Sciatic nerve (tissue), 2 donors: ENCODE measurements at regions not wholly inside any gene's neighbourhood (a gene's known extent, or its start where the extent isn't known, plus 50 kb on each side); places are given as distances from the start of the nearest gene placed in this dataset.
A peak's percentile ranks its signal among the peaks of the same experiment; 100 is the strongest.
"Not testable (repeated sequence)": the region's sequence is repeated elsewhere in the genome, so short reads cannot be mapped to it uniquely, and the experiment has no call there.

ENCODE experiments used
- ATAC-seq: fragments of 200-7000 bp; cut with Tn5 transposase; one replicate; pipeline ENCODE4 v1.9.1; 2020; ENCODE audit warnings: mild to moderate bottlenecking, moderate library complexity
- DNase-seq: peaks from one replicate; pipeline ENCODE4 v3.0.0-alpha.2; 2020; ENCODE audit warnings: low spot score
- intact Hi-C: fragments of 100-400 bp; cut with DNase I; formaldehyde crosslinking; loops from one replicate; pipeline ENCODE4 v1.14.2; 2022
- donor health status: DM: no; HTN: no; CAD: no.
- donor health status: DM: no; HTN: no; CAD: no.

GRCh38 chr6:141488488-141488887, 644.2 kb upstream of the GJE1 start:
- no peak for ATAC-seq
- no peak for DNase-seq
- intact Hi-C loops = no loop called here

GRCh38 chr6:141486942-141487341, 645.8 kb upstream of the GJE1 start:
- ATAC-seq (no peak), DNase-seq (no peak)
- intact Hi-C loops = no loop called here

GRCh38 chr6:141484711-141485110, 648.0 kb upstream of the GJE1 start:
- DNase-seq = no peak
- ATAC-seq = peak; percentile 41
- intact Hi-C loops = no loop called here

- DNase-seq = no peak
- ATAC-seq = peak; percentile 82
- intact Hi-C loops = no loop called here
Observed at GRCh38 chr6:141483598-141484061, 649.1 kb upstream of the GJE1 start.

- DNase-seq (no peak), ATAC-seq (peak; percentile 41)
- intact Hi-C loops = no loop called here
Observed at GRCh38 chr6:141482796-141483597, 649.7 kb upstream of the GJE1 start.

DNA sequence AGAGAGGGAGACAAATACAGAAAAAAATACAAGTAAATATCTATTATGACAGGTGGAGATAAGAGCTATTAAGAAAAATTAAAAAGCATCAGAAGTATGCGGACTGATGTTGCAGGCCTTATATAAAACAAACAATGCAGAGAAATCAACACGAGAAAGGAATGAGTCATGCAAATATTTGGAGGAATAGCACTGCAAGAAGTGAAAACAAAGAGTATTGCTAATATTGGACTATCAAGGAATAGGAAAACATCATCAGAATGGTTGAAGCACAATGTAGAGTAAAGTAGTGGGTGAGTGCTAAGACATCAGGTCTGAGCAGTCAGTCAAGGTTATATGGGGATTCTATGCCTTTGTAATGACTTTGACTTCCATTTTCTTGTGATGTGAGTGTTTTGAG, 657.5 kb upstream of the GJE1 start:
- ATAC-seq = no peak
- intact Hi-C loops = no loop called here
- no peak for DNase-seq

DNA sequence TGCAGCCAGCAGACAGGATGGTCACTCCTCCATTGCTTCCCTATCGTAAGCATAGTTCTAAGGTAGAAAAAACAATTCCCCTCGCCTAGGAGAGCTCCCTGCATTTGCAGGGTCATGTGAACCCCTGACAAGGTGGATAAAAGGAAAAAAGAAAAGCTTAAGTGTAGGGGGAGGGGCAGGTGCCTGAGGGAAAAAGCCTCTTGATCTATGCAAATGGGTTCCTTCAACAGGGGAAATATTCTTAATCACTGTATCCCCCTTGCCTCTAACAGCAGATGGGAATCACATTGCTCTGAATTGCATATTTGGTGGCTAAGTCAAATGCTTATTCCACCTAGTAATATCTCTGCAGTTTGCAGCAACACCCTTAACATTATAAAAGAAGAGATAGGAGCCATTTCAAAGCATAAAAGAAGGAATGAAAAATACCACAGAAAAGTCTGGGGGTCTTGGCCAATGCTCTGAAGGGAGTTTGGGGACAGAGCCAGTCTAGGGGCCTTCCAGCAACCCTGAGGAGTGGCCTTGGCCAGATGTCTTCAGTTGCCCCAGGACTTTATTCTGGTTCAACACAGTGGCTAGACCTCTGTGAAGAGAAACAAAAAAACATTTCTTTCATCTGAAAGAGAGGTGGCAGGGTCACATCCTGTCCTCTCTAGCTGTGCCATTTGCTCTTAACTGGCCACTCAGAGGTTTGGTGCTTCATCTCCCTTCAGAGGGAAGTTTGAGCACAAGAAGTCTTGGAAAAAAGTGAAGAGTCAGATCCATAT, 660.4 kb upstream of the GJE1 start:
- DNase-seq (no peak), ATAC-seq (no peak)
- intact Hi-C loops = no loop called here

GRCh38 chr6:141470810-141471209, 661.9 kb upstream of the GJE1 start:
- no peak for DNase-seq
- intact Hi-C loops = no loop called here
- ATAC-seq = no peak

DNA sequence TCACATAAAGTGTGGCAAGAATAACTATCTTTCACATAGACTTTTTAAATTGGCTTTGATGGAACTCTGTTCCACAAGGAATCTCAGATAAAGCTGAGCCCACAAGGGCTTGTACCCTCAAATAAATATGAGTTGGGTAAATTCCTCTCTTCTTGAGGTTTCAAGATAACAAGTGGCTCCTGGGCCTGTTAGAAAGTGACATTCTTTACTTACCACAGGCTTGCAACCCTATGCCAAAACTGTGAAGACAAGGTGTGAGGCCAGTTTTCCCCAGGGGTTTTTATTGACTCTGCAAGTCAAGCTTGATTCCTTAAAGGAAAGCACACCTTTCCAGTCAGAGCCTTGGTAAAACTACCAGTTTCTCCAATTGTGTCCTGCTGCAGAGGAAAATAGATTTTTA, 664.8 kb upstream of the GJE1 start:
- DNase-seq (no peak), ATAC-seq (no peak)
- intact Hi-C loops = no loop called here

GRCh38 chr6:141467041-141467440, 665.7 kb upstream of the GJE1 start:
- no peak for ATAC-seq
- DNase-seq = no peak
- intact Hi-C loops = no loop called here

DNA sequence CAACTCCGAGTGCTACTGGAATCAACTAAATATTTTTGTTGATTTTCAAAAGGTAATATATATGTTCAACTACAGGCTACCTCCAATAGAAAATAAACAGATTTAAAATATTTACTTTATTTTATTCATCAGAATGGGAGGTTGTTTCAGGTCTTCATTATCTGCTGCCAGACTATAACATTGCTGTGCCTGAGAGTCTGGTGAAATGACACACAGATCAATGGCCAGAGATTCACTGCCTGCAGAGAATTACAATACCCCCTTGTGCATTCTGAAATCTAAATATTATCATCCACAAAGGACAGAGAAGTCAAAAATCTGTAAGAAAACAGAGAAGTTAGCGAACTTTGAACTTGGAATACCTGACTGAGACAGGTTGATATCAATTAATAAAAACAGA, 667.8 kb upstream of the GJE1 start:
- intact Hi-C loops = no loop called here
- ATAC-seq (no peak), DNase-seq (no peak)

DNA sequence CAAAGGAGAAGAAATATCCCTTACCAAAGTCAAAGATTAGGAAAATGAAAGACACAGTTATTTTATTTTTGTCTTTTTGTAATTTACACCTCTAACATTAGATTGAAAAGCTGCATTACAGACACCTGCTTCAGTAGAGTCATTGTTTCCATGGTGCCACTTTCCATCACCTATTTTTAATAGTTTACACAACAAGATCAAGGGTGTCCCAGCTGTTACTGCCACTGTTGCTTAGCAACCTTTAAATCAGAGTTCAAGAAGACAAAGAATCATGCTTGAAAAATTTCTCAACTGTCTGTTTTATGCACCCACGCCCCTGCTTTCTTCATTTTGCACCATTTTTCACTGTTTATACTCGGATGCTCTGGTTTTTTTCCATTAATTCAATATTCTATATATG, 668.2 kb upstream of the GJE1 start:
- ATAC-seq (peak; percentile 72), DNase-seq (no peak)
- intact Hi-C loops = no loop called here

DNA sequence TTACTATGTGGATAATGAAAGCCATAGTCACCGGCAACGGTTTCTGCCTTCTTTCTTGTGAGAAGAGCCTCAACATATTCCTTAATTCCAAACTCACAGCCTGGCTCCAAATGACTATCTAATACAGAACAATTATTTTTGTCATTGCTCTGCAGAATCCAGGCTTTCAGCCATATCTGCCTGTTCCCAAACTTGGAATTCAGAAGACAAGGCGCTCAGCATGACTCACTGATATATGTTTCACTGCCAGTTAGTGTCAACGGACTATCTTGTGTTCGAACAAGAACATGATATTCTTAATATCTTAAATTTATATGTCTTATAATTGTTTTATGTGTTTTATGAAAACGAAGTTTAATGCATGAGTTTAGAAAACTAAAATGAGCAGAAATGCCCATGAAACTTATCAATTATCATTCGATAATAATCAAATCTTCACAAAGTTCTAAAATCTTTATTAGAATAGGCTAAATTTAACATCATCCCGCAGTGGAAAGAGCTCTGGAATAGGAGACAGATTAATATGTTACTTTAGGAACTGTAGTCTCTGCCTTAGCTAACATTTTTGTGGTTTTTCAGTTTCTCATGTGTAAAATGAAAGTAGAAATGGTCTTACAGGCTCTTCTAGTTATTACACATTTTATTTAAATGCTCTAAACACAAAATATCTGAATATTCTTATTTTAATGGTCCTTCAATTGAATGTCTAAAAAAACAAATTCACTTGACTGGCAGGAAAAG, 669.3 kb upstream of the GJE1 start:
- intact Hi-C loops = no loop called here
- DNase-seq (no peak), ATAC-seq (peak; percentile 49)

DNA sequence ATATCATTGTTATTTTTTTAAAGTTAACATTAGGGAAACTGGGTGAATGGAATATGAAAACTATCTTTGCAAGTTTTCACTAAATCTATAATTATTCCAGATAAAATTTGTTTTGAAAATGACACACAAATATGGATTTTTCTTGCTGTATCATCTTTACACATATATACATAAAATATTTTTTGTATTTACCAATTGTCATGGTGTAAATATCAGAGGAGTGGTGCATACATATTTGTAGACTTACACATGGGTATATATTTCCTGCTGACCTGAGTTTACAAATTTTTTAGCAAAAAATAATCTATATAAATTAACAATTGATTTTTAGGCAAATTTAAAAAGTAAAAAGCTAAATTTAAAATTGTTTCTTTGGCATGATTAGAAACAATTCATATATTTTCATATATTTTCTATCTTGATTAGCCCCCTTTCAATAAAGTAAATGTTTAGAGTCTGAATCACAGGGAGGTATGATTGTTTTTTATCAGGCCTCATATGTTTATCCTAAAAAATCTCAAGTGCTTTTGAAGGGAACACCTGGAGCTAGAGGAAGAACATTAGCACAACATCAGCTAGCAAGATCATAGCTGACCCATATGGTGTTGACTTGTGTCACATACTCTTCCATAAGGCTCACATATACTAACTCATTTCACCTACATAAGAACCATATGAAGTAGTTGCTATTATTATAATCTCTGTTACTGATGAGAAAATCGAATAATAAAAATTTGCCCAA, 671.8 kb upstream of the GJE1 start:
- intact Hi-C loops = no loop called here
- ATAC-seq (no peak), DNase-seq (no peak)

- ATAC-seq, intact Hi-C loops, DNase-seq: not testable (repeated sequence)
Observed at GRCh38 chr6:141460245-141460644, 672.5 kb upstream of the GJE1 start.

GRCh38 chr6:141457984-141458383, 674.7 kb upstream of the GJE1 start:
- intact Hi-C loops, ATAC-seq, DNase-seq: not testable (repeated sequence)

- ATAC-seq (no peak), DNase-seq (no peak)
- intact Hi-C loops = no loop called here
Observed at GRCh38 chr6:141452354-141452686, 680.4 kb upstream of the GJE1 start.

DNA sequence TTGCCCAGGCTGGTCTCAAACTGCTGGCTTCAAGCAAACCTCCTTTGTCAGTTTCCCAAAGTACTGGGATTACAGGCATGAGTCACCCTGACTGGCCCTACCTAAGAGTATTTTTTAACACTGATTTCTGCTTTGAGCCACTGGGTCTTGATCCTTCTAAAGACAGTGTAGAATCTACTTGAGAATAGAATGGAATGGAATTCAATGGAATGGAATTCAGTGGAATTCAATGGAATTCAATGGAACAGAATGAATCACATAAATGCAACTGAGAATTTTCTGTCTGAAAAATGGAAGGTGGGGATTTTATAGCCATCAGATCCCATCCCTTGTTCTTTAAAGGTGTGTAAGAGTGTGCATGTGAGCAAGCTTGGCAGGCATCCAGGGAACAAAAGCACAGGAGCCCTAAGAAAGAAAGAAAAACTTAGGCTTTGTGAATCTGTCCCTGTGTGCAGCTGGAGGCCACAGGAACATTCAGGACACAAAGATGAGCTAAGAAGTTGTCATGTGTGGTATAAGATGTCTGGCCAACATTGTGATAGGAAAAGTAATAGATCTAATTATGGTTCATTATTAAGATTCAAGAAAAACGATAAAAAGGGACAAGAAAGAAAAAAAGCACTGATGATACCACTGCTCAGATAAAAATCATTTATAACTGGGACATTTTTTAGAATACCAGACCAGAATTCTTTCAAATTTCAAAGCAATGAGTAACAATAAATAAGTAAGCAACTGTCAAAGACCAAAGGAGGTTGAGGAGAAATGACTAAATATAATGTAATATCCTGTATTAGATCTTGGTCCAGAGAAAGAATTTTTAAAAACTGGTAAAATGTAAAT, 681.0 kb upstream of the GJE1 start:
- ATAC-seq (no peak), DNase-seq (no peak)
- intact Hi-C loops = no loop called here

GRCh38 chr6:141451181-141451510, 681.6 kb upstream of the GJE1 start:
- no peak for DNase-seq
- ATAC-seq = no peak
- intact Hi-C loops = no loop called here
